Mucosa of rectum (tissue), 2 donors: ENCODE measurements at regions not wholly inside any gene's neighbourhood (a gene's known extent, or its start where the extent isn't known, plus 50 kb on each side); places are given as distances from the start of the nearest gene placed in this dataset.
"Not testable (repeated sequence)": the region's sequence is repeated elsewhere in the genome, so short reads cannot be mapped to it uniquely, and the experiment has no call there.

Experiments used
- H3K27ac ChIP-seq, 2 donors: one replicate each; pipeline ENCODE4 v1.7.0; 2013; ENCODE audit warnings: inconsistent platforms in 2 of 2, low read depth in 2 of 2, low read length in 2 of 2
- H3K27me3 ChIP-seq, 2 donors: one replicate each; pipeline ENCODE4 v1.7.0; 2013; ENCODE audit warnings: low read length in 2 of 2; ENCODE audit not compliant: control insufficient read depth in 2 of 2, insufficient read depth in 2 of 2
- H3K36me3 ChIP-seq, 2 donors: one replicate each; pipeline ENCODE4 v1.7.0; 2013; ENCODE audit warnings: low read length in 2 of 2; ENCODE audit not compliant: control insufficient read depth in 2 of 2, insufficient read depth in 2 of 2
- H3K4me1 ChIP-seq, 2 donors: one replicate each; pipeline ENCODE4 v1.7.0; 2013; ENCODE audit warnings: low read length in 2 of 2, mild to moderate bottlenecking in 1 of 2; ENCODE audit not compliant: control insufficient read depth in 2 of 2, insufficient read depth in 2 of 2
- H3K4me3 ChIP-seq, 2 donors: one replicate each; pipeline ENCODE4 v1.7.0; 2013; ENCODE audit warnings: low read length in 2 of 2
- H3K9ac ChIP-seq, 2 donors: one replicate each; pipeline ENCODE4 v1.7.0; 2013; ENCODE audit warnings: low read length in 2 of 2, low read depth in 1 of 2, mild to moderate bottlenecking in 1 of 2
- H3K9me3 ChIP-seq, 2 donors: one replicate each; pipeline ENCODE4 v1.7.0; 2013; ENCODE audit warnings: low read length in 2 of 2; ENCODE audit not compliant: control insufficient read depth in 2 of 2
- donor health status: healthy.
- donor health status: Normal muscosa, but diverticular disease.

GRCh38 chr5:27797220-27797619 is 758.8 kb upstream of the CDH9 start:
- H3K4me3 ChIP-seq: no peak overlapping the region
- H3K27me3 ChIP-seq: no peaks in the 10 kb centered on the region
- H3K27ac ChIP-seq: no peak overlapping the region
- H3K36me3 ChIP-seq: no peaks in the 10 kb centered on the region
- peaks cover 3% of the 10 kb centered on the region in 2 donors for H3K9me3 ChIP-seq
- H3K9ac ChIP-seq: no peak overlapping the region
- no peaks in the 10 kb centered on the region for H3K4me1 ChIP-seq

- no peaks in the 10 kb centered on the region for H3K27me3 ChIP-seq
- no peaks in the 10 kb centered on the region for H3K4me1 ChIP-seq
- no peaks in the 10 kb centered on the region for H3K9me3 ChIP-seq
- H3K27ac ChIP-seq: no peak overlapping the region
- no peak overlapping the region for H3K4me3 ChIP-seq
- H3K9ac ChIP-seq: no peak overlapping the region
- H3K36me3 ChIP-seq: no peaks in the 10 kb centered on the region
Observed at GRCh38 chr5:27788184-27788583, 749.8 kb upstream of the CDH9 start.

GRCh38 chr5:27784317-27784716 is 745.9 kb upstream of the CDH9 start:
- no peaks in the 10 kb centered on the region for H3K9me3 ChIP-seq
- H3K36me3 ChIP-seq: no peaks in the 10 kb centered on the region
- H3K27me3 ChIP-seq: no peaks in the 10 kb centered on the region
- no peak overlapping the region for H3K9ac ChIP-seq
- H3K27ac ChIP-seq: no peak overlapping the region
- H3K4me1 ChIP-seq: no peaks in the 10 kb centered on the region
- no peak overlapping the region for H3K4me3 ChIP-seq

GRCh38 chr5:27778121-27778520 is 739.7 kb upstream of the CDH9 start:
- H3K27ac ChIP-seq: no peak overlapping the region
- no peaks in the 10 kb centered on the region for H3K27me3 ChIP-seq
- H3K4me1 ChIP-seq: no peaks in the 10 kb centered on the region
- H3K9me3 ChIP-seq: no peaks in the 10 kb centered on the region
- no peaks in the 10 kb centered on the region for H3K36me3 ChIP-seq
- no peak overlapping the region for H3K9ac ChIP-seq
- no peak overlapping the region for H3K4me3 ChIP-seq

- Histone ChIP-seq H3K27me3 (no peaks in the 10 kb centered on the region), H3K4me3 (no peak overlapping the region), H3K27ac (no peak overlapping the region), H3K9me3 (peaks cover 0 to 2% of the 10 kb centered on the region in 2 donors), H3K36me3 (no peaks in the 10 kb centered on the region), H3K4me1 (no peaks in the 10 kb centered on the region), H3K9ac (no peak overlapping the region)
Observed at GRCh38 chr5:27773636-27774035, 735.2 kb upstream of the CDH9 start.

- H3K4me1 ChIP-seq: no peaks in the 10 kb centered on the region
- no peak overlapping the region for H3K4me3 ChIP-seq
- no peak overlapping the region for H3K27ac ChIP-seq
- H3K36me3 ChIP-seq: no peaks in the 10 kb centered on the region
- peaks cover 0 to 2% of the 10 kb centered on the region in 2 donors for H3K9me3 ChIP-seq
- no peak overlapping the region for H3K9ac ChIP-seq
- no peaks in the 10 kb centered on the region for H3K27me3 ChIP-seq
Observed at GRCh38 chr5:27773166-27773565, 734.8 kb upstream of the CDH9 start.

GRCh38 chr5:27769748-27770402 is 731.5 kb upstream of the CDH9 start:
- Histone ChIP-seq H3K4me3 (no peak overlapping the region), H3K4me1 (no peaks in the 10 kb centered on the region), H3K36me3 (no peaks in the 10 kb centered on the region), H3K27ac (no peak overlapping the region), H3K27me3 (no peaks in the 10 kb centered on the region), H3K9ac (no peak overlapping the region), H3K9me3 (peaks cover 0 to 2% of the 10 kb centered on the region in 2 donors)

GRCh38 chr5:27748847-27749246 is 710.5 kb upstream of the CDH9 start:
- Histone ChIP-seq H3K4me1 (no peaks in the 10 kb centered on the region), H3K9me3 (peaks cover 0 to 9% of the 10 kb centered on the region in 2 donors), H3K4me3 (no peak overlapping the region), H3K9ac (no peak overlapping the region), H3K27me3 (no peaks in the 10 kb centered on the region), H3K27ac (no peak overlapping the region), H3K36me3 (no peaks in the 10 kb centered on the region)

- H3K9me3 ChIP-seq: not testable (repeated sequence)
Observed at GRCh38 chr5:27743383-27743979, 705.1 kb upstream of the CDH9 start.

GRCh38 chr5:27742805-27743204 is 704.4 kb upstream of the CDH9 start:
- no peaks in the 10 kb centered on the region for H3K36me3 ChIP-seq
- no peak overlapping the region for H3K4me3 ChIP-seq
- H3K4me1 ChIP-seq: no peaks in the 10 kb centered on the region
- H3K9me3 ChIP-seq: peaks cover 0 to 2% of the 10 kb centered on the region in 2 donors
- H3K27me3 ChIP-seq: no peaks in the 10 kb centered on the region
- H3K9ac ChIP-seq: no peak overlapping the region
- H3K27ac ChIP-seq: no peak overlapping the region

More at GRCh38 chr5:27743383-27743979, 705.1 kb upstream of the CDH9 start:
- H3K4me1 ChIP-seq, H3K27ac ChIP-seq, H3K4me3 ChIP-seq, H3K27me3 ChIP-seq, H3K9ac ChIP-seq, H3K36me3 ChIP-seq: not testable (repeated sequence)
